CD4-positive, alpha-beta T cell treated with Interleukin-1 beta for 1 hour (primary cell): ENCODE measurements at regions not wholly inside any gene's neighbourhood (a gene's known extent, or its start where the extent isn't known, plus 50 kb on each side); places are given as distances from the start of the nearest gene placed in this dataset.
A peak's percentile ranks its signal among the peaks of the same experiment; 100 is the strongest.
"Not testable (repeated sequence)": the region's sequence is repeated elsewhere in the genome, so short reads cannot be mapped to it uniquely, and the experiment has no call there.

Experiments used
- DNase-seq, 2 donors: peaks; one replicate each; pipeline ENCODE4 v3.0.0-alpha.2; 2020 to 2022

DNA sequence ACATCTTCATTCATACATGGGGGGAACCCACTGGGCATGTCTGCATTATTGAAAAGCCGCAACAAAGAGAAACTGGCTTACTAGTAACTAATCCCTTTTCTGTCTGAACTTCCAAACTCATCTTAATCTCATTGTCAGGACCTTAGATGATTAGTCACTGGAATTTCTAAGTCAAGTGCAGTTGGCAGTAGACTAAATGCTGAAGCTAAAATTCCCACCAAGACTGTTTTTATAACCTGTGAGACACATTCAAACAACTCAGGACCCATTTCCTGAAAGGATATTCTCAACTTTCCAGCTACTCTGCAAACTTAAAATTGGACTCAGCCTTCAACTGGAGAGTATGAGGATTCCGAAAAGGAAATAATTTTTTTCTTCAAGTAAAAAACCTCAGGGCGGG is 94.8 kb upstream of the SCAF8 start:
- no peak for DNase-seq

DNA sequence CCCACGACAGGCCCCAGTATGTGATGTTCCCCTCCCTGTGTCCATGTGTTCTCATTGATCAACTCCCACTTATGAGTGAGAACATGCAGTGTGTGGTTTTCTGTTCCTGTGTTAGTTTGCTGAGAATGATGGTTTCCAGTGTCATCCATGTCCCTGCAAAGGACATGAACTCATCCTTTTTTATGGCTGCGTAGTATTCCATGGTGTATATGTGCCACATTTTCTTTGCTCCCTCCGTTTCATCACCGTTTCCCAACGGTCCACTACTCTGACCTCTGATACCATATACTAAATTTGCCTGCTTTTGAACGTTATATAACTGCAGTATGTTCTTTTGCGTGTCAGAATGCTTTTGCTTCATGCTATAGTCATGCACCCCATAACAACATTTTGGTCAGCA is 94.0 kb upstream of the SCAF8 start:
- DNase-seq: not testable (repeated sequence)

DNA sequence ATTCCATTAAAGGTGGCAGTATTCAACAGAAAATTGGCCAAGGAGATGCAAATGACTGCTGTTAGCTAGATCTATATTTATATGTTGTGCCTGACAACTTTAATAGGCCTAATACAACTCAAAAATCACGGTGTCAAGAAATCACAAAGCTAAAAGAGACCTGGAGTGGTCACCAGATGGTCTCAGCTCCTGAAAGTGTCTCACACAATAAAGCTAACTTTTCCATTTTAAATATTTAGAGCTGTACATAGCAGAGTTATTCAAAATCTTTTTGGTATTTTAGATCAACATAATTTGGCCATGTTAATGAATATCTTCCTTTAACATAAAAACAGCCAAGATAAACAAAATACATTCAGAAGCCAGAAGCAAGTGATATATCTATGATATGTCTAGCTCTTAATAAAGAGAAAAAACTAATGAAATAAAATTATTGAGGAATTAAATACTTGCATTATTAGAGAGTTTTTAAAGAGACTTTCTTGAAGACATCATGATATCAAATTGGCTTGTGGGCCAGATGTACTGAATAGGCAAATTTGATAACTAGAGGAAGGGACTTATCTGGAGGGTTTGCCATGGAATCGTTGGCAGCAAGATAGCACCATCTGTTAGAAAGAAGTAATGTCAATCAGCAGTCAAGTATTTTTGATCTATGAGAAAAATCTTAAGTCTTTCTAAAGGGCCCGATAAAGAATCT is 84.9 kb upstream of the SCAF8 start:
- no peak for DNase-seq

DNA sequence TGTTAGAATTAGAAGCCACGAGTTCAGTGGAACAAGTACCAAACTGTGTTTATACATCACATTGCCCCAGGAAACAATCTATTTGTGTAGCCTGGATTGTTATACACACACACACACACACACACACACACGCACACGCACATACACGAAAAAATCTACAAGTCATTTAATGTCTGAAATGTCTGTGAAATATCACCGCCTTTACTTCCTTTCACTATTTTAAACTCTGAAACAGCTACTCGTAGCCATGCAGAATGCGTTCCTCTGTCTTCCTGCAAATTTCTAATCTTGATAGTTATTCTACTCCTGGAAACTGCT is 84.4 kb upstream of the SCAF8 start:
- DNase-seq: no peak

DNA sequence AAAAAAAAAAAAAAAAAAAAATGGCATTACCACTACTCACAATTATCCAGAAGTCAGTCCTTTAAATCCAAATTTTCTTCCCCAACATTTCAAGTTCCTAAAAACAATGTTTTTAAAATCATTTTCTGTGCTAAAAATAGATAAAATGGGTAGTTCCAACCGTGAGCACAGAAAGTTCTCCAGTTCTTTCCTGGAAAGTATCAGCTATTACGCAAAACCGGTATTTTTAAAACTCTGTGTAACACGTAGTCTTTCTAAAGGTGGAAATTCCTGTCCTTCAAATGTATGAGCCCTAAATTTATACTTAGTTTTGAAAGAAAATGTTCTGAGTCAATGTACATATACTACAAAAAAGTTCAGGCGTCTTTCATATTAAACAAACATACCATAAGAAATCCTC is 83.5 kb upstream of the SCAF8 start:
- no peak for DNase-seq

DNA sequence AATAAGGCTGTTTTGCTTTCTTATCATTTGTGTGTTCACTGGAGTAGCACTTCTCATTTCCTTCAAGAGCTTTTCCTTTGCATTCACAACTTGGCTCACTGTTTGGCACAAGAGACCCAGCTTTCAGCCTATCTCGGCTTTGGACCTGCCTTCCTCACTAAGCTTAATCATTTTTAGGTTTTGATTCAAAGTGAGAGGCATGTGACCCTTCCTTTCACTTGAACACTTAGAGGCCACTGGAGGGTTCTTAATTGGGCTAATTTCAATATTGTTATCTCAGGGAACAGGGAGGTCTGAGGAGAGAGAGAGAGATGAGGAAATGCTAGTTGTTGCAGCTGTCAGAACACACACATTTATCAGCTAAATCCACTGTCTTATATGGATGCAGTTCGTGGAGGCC is 82.9 kb upstream of the SCAF8 start:
- no peak for DNase-seq

DNA sequence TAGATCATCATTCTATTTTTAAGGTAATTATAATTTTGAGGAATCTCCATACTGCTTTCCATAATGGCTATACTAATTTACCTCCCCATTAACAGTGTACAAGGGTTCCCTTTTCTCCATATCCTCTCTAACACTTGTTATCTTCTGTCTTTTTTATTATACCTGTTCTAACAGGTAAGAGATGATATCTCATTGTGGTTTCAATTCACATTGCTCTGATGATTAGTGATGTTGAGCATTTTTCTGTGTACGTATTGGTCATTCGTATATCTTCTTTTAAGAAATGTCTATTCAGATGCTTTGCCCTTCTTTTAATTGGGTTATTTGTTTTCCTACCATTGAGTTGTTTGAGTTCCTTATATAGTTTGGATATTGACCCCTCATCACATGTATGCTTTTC is 81.6 kb upstream of the SCAF8 start:
- no peak for DNase-seq

DNA sequence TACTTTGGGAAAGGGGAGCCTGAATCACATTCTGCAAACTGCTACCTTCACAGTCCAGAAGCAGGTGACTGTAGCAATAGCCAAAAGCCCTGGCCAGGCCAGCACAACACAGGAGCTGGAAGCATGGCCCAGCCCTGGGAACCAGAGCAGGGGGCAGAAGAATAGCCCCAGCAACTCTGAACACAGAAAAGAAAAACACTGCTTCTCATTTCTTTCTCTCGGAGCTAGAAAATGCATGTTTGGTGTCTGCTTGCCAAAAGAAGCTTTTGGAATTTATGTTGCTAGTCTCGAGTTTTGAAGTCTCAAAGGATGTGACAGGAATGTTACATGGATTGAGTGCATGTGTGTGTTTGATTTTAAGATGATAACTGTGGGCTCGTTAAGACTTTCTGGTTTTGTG is 79.8 kb upstream of the SCAF8 start:
- DNase-seq: no peak

DNA sequence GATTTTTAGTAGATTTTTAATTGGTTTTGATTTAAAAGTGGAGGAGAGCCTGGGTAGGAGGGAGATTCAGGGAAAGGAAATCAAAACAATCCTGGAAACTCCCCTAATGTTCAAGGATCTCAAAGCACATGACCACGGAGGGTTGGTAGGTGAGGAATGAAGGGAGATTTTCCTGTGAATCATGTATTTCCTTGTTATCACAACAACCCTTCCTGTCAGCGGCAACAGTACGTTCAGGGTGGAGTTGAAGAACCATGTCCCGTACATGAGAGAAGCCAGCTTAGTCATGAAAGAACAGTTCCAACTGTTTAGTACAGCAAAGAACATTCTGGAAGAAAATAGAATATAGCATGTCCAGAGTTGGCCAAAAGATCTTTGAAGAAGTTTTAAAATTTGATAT is 79.4 kb upstream of the SCAF8 start:
- no peak for DNase-seq

DNA sequence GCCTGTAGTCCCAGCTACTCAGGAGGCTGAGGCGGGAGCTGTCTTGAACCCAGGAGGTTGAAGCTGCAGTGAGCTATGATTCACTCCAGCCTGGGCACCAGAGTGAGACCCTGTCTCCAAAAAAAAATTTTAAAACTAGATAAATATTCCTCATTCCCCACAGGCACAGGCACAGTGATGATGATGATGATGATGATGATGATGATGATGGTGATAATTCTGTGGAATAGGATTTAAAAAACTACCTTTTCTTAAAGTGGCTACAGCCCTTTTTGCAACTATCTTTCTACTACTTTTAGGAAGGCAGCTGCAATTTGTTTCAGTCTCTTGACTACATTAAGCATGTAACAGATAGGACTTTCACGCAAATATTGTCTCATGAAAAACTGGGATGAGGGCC is 76.6 kb upstream of the SCAF8 start:
- no peak for DNase-seq

DNA sequence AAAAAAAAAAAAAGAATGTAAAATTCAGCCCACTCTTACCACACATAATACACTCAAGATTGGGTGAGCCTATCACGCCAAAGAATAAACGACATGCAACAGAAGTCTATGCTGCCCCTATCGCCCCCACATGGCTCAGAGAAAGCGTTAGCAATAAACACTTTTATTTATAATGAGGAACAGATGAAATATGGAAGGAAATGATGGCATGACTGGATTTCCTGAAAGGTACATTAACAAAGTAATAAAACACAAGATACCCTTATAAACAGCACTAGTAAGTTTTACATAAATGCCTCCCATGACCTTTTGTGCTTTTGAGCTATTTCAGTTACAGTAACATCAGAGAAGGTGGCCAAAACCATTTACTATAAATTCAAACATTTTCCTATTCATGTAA is 71.4 kb upstream of the SCAF8 start:
- DNase-seq: no peak

DNA sequence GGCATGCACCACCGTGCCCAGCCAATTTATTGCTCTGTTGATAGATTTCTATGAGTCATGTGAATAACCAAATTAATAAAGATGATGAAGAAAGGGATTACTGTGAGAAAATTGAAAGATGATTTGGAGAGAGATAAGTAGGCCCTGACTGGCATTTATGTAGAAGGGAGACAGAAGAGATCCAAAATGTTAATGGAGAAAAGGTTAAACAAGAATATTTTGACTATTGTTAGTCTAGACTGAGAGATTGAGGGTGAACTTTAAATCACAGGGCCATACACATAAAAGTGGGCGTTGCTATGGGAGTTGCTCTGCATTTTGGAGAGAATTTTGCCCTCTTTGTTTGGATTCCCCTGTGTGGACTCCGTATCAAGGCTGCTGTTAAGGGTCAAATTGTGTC is 68.9 kb upstream of the SCAF8 start:
- no peak for DNase-seq

DNA sequence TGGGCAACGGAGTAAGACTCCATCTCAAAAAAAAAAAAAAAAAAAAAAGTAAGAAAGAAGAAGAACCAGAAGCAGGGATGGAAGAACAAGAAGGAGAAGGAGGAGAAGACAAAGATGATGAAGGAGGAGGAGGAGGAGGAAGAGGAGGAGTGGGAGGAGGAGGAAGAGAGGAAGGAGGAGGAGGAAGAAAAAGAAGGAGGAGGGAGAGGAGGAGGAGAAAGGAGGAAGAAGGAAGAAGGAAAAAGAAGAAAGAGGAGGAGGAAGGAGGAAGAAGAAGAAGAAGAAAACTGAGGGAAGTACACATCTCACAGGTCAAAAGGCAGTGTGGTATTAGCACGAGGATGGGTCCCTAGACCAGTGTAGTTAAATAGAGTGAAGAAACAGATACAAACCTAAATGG is 65.1 kb upstream of the SCAF8 start:
- no peak for DNase-seq

DNA sequence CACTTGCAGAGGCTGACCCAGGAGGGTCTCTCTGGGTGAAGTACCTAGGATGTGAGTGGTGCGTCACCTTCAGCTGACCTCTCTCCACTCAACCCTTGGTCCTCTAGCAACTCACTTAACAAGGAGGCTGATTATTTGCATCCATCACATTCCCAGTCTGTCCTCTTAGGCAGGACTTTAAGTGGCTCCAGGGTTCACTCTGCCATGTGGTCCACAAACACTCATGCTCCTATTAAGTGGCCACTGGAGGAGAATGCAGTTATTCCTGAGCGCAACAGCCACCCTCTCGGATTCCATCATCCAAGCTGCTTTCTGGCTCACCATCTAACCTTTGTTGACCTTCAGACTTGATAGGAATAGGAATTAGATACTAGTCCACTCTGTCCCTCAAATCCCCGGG is 61.1 kb upstream of the SCAF8 start:
- DNase-seq: no peak

DNA sequence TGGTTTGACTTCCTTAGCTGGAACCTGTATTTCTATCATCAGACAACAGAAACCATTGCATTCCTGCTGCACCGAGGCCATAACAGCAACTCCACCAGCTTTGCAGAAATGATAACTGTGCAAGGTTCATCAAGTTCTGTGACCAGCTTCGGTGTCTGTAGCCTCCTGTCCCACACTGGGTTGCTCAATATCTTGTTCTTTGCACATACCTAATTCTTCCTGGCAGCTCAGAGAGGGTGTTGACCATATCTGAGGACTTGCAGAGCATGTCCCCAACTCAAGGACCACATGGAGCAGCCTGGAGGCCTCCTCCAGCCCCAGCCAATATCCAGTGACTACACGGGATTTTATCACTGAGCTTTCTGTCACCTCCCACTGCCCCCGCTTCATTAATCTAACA is 59.3 kb upstream of the SCAF8 start:
- no peak for DNase-seq

DNA sequence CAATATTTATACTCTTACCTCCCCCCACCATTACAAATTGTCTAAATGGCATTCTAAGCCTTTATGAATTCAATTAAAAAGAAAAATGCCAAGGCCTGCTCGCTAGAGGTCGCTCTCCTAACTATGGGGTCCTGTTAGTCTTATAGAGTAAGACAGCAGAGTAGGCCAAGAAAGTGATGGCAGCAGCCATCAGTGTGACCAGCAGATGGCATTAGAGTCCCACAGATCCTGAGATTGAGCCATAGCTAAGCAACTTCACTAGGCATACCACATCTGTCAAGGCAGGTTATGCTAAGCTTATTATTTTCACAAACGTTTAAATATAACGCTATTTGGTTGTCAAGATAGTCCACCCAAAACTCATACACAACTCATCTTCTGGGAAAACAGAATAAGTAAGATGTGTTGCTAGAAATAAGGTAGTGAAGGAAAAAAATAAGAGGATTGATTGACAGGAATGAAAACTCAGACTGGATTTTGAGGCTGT is 57.6 kb upstream of the SCAF8 start:
- peak; percentile 90 to 92 for DNase-seq

DNA sequence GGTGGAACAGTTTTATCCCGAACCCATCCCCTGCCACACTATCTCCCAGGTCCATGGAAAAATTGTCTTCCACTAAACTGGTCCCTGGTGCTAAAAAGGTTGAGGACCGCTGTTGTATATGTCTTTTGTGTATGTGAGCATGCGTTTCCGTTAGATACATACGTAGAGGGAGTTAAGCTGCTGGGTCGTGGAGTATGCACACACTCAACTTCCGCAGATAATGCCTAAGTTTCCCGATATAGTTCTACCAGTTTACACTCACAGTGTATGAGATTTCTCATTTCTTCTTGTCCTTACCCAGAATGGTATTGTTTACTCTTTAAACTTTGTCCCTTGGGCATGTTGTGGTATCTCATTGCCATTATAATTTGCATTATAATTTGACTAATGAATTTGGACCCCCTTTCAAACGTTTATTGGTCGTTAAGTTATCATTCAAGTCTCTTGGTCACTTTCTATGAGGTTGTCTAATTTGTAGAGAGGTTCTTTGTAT is 50.5 kb upstream of the SCAF8 start:
- DNase-seq: no peak
